HEK293T (cell line): ENCODE measurements at regions not wholly inside any gene's neighbourhood (a gene's known extent, or its start where the extent isn't known, plus 50 kb on each side); places are given as distances from the start of the nearest gene placed in this dataset.

Experiments used
- SUZ12 ChIP-seq: fragments of 450-650 bp; IDR thresholded peaks from 2 replicates; pipeline ENCODE4 v1.6.1; 2016; ENCODE audit warnings: mild to moderate bottlenecking
- TF ChIP-seq, protein P1 (sequence below): fragments of 450-650 bp; IDR thresholded peaks from 2 replicates; pipeline ENCODE4 v1.6.1; 2016

DNA sequence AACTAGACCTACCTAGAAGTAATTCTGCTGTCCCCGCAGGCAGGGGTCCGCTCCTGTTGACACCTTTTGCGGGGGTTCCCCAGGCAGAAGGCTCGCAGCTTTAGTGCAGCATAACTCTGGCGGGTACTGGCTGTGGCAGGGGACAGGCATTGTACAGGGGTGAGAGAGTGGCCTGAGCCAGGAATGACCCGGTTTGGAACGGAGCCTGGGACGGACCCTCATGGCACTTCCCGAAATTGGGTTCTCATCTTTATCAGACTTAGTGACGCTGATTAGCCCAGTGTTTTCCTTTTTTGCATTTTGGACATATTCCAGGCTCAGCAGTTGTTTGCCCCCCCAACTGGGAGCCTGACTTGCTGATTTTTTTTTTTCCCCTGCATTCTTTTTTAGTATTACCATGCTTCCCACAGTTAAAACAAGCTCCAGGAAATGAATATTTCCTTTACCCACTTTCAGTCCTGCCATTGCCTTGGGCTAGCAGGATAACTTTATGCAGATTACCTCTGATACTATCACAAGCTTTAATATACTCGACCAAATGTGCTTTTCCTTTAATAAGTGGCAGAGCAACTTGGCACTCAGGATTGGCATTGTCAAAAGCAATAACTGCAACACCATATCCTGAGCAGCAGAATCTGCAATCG, 55.8 kb upstream of the WDR1 start:
- no peak for TF ChIP-seq SUZ12
- TF ChIP-seq, protein P1, sequence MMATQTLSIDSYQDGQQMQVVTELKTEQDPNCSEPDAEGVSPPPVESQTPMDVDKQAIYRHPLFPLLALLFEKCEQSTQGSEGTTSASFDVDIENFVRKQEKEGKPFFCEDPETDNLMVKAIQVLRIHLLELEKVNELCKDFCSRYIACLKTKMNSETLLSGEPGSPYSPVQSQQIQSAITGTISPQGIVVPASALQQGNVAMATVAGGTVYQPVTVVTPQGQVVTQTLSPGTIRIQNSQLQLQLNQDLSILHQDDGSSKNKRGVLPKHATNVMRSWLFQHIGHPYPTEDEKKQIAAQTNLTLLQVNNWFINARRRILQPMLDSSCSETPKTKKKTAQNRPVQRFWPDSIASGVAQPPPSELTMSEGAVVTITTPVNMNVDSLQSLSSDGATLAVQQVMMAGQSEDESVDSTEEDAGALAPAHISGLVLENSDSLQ, result no peak
